ENCODE measurements at regions not wholly inside any gene's neighbourhood (a gene's known extent, or its start where the extent isn't known, plus 50 kb on each side); places are given as distances from the start of the nearest gene placed in this dataset.

GRCh38 chr3:6531153-6531552 lies 329.8 kb upstream of the GRM7 start:
- DNase-seq = no peak

- no peak for DNase-seq
Observed at GRCh38 chr3:6532101-6532500, 328.8 kb upstream of the GRM7 start.

GRCh38 chr3:6540981-6541380 lies 319.9 kb upstream of the GRM7 start:
- no peak for DNase-seq

- no peak for DNase-seq
Observed at GRCh38 chr3:6542795-6543194, 318.1 kb upstream of the GRM7 start.

- no peak for DNase-seq
Observed at GRCh38 chr3:6549296-6549695, 311.6 kb upstream of the GRM7 start.

GRCh38 chr3:6551165-6551564 lies 309.8 kb upstream of the GRM7 start:
- DNase-seq = no peak

- no peak for DNase-seq
Observed at GRCh38 chr3:6560259-6560658, 300.7 kb upstream of the GRM7 start.

- no peak for DNase-seq
Observed at GRCh38 chr3:6567241-6567640, 293.7 kb upstream of the GRM7 start.

- DNase-seq = no peak
Observed at GRCh38 chr3:6568999-6569493, 291.9 kb upstream of the GRM7 start.

GRCh38 chr3:6571448-6571847 lies 289.5 kb upstream of the GRM7 start:
- DNase-seq = no peak

- no peak for DNase-seq
Observed at GRCh38 chr3:6577584-6577983, 283.3 kb upstream of the GRM7 start.

GRCh38 chr3:6578526-6578925 lies 282.4 kb upstream of the GRM7 start:
- DNase-seq = no peak

GRCh38 chr3:6580808-6581207 lies 280.1 kb upstream of the GRM7 start:
- no peak for DNase-seq

GRCh38 chr3:6585360-6585759 lies 275.6 kb upstream of the GRM7 start:
- DNase-seq = no peak

GRCh38 chr3:6600237-6600636 lies 260.7 kb upstream of the GRM7 start:
- no peak for DNase-seq

- no peak for DNase-seq
Observed at GRCh38 chr3:6601374-6601773, 259.5 kb upstream of the GRM7 start.

GRCh38 chr3:6602329-6602728 lies 258.6 kb upstream of the GRM7 start:
- no peak for DNase-seq

GRCh38 chr3:6605227-6605626 lies 255.7 kb upstream of the GRM7 start:
- no peak for DNase-seq

GRCh38 chr3:6608843-6609242 lies 252.1 kb upstream of the GRM7 start:
- no peak for DNase-seq

GRCh38 chr3:6612034-6612616 lies 248.8 kb upstream of the GRM7 start:
- no peak for DNase-seq

GRCh38 chr3:6622260-6622659 lies 238.7 kb upstream of the GRM7 start:
- no peak for DNase-seq

- no peak for DNase-seq
Observed at GRCh38 chr3:6622712-6623111, 238.2 kb upstream of the GRM7 start.

- no peak for DNase-seq
Observed at GRCh38 chr3:6631376-6631775, 229.5 kb upstream of the GRM7 start.

GRCh38 chr3:6640907-6641306 lies 220.0 kb upstream of the GRM7 start:
- no peak for DNase-seq

- no peak for DNase-seq
Observed at GRCh38 chr3:6644070-6644929, 216.6 kb upstream of the GRM7 start.
